Natural killer cell (primary cell): ENCODE measurements at regions not wholly inside any gene's neighbourhood (a gene's known extent, or its start where the extent isn't known, plus 50 kb on each side); places are given as distances from the start of the nearest gene placed in this dataset.

ENCODE experiments used
- ATAC-seq, 3 donors: fragments of 150-1000 bp in 2 of 3; fragments of 200-7000 bp in 1 of 3; cut with Tn5 transposase; 1 replicate in 1 of 3; 2 replicates in 2 of 3; pipeline ENCODE4 v1.10.0; 2021; ENCODE audit warnings: mild to moderate bottlenecking in 2 of 3, moderate library complexity in 2 of 3
- DNase-seq, 2 donors: peaks; one replicate each; pipeline versions ENCODE4 v3.0.0 to v3.0.0-alpha.2; 2013 to 2021; ENCODE audit warnings: mixed read lengths in 1 of 2
- H3K27ac ChIP-seq: one replicate; pipeline ENCODE4 v1.5.1; 2013; ENCODE audit warnings: mild to moderate bottlenecking, low read length
- H3K27me3 ChIP-seq: one replicate; pipeline ENCODE4 v1.6.1; 2013; ENCODE audit warnings: low read length; ENCODE audit not compliant: control insufficient read depth, insufficient read depth
- H3K36me3 ChIP-seq: one replicate; pipeline ENCODE4 v1.6.1; 2013; ENCODE audit warnings: low read length; ENCODE audit not compliant: control insufficient read depth, insufficient read depth
- H3K4me1 ChIP-seq: one replicate; pipeline ENCODE4 v1.6.1; 2013; ENCODE audit warnings: low read length; ENCODE audit not compliant: control insufficient read depth, insufficient read depth
- H3K4me3 ChIP-seq: one replicate; pipeline ENCODE4 v1.5.1; 2013; ENCODE audit warnings: low read length
- H3K9me3 ChIP-seq: one replicate; pipeline ENCODE4 v1.6.1; 2013; ENCODE audit warnings: low read length; ENCODE audit not compliant: control insufficient read depth, insufficient read depth
- H3K27ac Mint-ChIP-seq, 2 donors: one replicate each; pipeline ENCODE4 v1.8.0; 2022; ENCODE audit warnings: mild to moderate bottlenecking in 2 of 2, mixed read lengths in 2 of 2, moderate library complexity in 1 of 2
- H3K27me3 Mint-ChIP-seq, 2 donors: one replicate each; pipeline ENCODE4 v1.8.0; 2022; ENCODE audit warnings: low read depth in 2 of 2, mixed read lengths in 2 of 2
- H3K36me3 Mint-ChIP-seq: one replicate; pipeline ENCODE4 v1.8.0; 2022; ENCODE audit warnings: mixed read lengths
- H3K4me1 Mint-ChIP-seq, 2 donors: one replicate each; pipeline ENCODE4 v1.8.0; 2022; ENCODE audit warnings: mixed read lengths in 2 of 2
- H3K4me3 Mint-ChIP-seq: one replicate; pipeline ENCODE4 v1.8.0; 2022; ENCODE audit warnings: mild to moderate bottlenecking, moderate library complexity, mixed read lengths
- H3K9me3 Mint-ChIP-seq, 2 donors: one replicate each; pipeline ENCODE4 v1.8.0; 2022; ENCODE audit warnings: mixed read lengths in 2 of 2
- WGBS: methylation state at CpG from one replicate; pipeline ENCODE4 v1.1.7; 2013; ENCODE audit warnings: missing lambda C conversion rate; ENCODE audit not compliant: insufficient coverage; 5-methylcytosine and 5-hydroxymethylcytosine counted together
- intact Hi-C: fragments of 100-400 bp; cut with micrococcal nuclease; formaldehyde crosslinking; loops from one replicate; pipeline ENCODE4 v1.14.2; 2022
- TF ChIP-seq, protein P1 (sequence below): fragments of 200-600 bp; IDR thresholded peaks from one replicate; pipeline ENCODE4 v1.8.0; 2022; ENCODE audit warnings: antibody characterized with exemption

DNA sequence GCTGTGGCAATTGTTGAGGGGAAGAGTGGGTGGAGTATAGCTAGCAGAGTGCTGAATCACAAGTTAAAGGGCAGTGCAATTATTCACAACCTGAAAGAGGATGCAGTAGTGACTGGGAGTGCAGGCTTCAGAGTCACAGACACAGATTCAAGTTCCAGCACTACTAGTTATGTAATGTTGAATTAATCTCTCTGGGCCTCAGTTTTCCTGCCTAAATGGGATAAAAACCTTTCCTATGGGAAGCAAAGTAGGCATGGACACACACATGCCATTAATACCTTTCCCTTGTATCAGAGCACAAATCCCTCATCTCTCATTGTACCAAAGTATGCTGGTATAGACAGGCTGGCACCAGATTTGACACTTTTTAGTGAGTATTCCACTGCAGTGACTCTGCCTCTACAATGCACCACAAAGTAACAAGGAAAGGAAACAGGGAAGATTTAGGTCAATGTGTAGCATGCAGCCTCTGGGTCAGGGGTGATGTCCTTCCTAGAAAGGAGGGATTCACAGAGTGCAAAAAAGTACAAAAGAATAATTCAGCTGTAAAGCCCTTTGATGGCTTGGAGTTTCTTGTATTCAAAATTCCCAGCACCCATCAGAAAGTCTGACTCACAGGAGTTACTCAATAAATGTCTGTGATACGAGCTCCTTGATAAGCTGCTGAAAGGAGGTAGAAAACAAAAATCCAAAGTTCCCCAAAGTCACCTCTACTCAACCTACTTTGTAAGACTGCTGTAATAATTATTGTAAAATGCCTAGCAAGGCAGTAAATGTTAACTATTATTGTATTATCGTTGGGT, 507.5 kb upstream of the TGFBR2 start:
- no peak overlapping the region for H3K4me3 Mint-ChIP-seq
- no peaks in the 10 kb centered on the region for H3K9me3 ChIP-seq
- H3K36me3 Mint-ChIP-seq = no peaks in the 10 kb centered on the region
- H3K27ac Mint-ChIP-seq = no peak overlapping the region
- H3K4me1 ChIP-seq = no peaks in the 10 kb centered on the region
- H3K27me3 Mint-ChIP-seq = peaks cover 3 to 19% of the 10 kb centered on the region in 2 donors
- no peaks in the 10 kb centered on the region for H3K27me3 ChIP-seq
- no peak overlapping the region for H3K27ac ChIP-seq
- H3K36me3 ChIP-seq = no peaks in the 10 kb centered on the region
- H3K9me3 Mint-ChIP-seq = no peaks in the 10 kb centered on the region
- WGBS = 86% methylated on average over 1 of the region's 2 CpGs
- no peaks in the 10 kb centered on the region for H3K4me1 Mint-ChIP-seq
- intact Hi-C loops = no loop called here
- no peak for ATAC-seq
- DNase-seq = no peak
- TF ChIP-seq, protein P1, sequence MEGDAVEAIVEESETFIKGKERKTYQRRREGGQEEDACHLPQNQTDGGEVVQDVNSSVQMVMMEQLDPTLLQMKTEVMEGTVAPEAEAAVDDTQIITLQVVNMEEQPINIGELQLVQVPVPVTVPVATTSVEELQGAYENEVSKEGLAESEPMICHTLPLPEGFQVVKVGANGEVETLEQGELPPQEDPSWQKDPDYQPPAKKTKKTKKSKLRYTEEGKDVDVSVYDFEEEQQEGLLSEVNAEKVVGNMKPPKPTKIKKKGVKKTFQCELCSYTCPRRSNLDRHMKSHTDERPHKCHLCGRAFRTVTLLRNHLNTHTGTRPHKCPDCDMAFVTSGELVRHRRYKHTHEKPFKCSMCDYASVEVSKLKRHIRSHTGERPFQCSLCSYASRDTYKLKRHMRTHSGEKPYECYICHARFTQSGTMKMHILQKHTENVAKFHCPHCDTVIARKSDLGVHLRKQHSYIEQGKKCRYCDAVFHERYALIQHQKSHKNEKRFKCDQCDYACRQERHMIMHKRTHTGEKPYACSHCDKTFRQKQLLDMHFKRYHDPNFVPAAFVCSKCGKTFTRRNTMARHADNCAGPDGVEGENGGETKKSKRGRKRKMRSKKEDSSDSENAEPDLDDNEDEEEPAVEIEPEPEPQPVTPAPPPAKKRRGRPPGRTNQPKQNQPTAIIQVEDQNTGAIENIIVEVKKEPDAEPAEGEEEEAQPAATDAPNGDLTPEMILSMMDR = no peak
- no peak overlapping the region for H3K4me3 ChIP-seq

DNA sequence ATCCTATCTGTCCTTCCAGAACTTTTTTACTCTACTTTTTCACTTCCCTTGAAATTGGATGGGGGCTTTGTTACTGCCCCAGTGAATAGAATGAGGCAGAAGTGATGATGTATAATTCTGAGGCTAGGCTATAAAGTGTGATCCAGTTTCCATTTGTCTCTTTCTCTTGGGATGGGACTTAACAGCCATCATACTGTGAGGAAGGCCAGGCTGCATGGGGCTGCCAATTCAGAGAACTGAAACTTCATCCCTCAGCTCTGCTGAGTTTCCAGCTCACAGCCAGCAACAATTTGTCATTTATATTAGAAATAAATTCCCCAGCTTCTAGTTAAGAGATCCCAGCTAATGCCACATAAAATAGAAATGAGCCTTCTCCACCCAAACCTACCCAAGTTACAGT, 504.0 kb upstream of the TGFBR2 start:
- Mint-ChIP-seq H3K4me1 (no peaks in the 10 kb centered on the region), H3K36me3 (no peaks in the 10 kb centered on the region), H3K27me3 (peaks cover 6 to 13% of the 10 kb centered on the region in 2 donors), H3K9me3 (no peaks in the 10 kb centered on the region), H3K4me3 (no peak overlapping the region), H3K27ac (no peak overlapping the region)
- H3K27ac ChIP-seq = no peak overlapping the region
- H3K4me1 ChIP-seq = no peaks in the 10 kb centered on the region
- H3K4me3 ChIP-seq = no peak overlapping the region
- DNase-seq = no peak
- intact Hi-C loops = no loop called here
- ATAC-seq = no peak
- H3K9me3 ChIP-seq = no peaks in the 10 kb centered on the region
- no peaks in the 10 kb centered on the region for H3K27me3 ChIP-seq
- H3K36me3 ChIP-seq = no peaks in the 10 kb centered on the region
- TF ChIP-seq, protein P1 = no peak

DNA sequence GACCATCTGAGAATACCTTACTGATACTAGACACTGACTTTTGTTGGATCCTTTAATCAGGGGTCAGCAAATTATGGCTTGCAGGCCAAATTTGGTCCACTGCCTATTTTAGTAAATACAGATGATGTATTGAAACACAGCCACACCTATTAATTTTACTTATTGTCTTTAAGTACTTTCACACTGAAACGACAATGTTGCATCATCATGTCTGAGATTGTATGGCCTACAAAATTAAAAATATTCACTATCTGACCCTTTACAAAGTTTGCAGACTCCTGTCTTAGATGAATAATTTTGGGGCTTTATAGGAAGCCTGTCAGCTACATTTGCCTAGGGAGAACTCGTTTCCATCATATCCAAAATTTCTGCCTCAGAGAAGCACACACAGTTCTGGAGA, 503.2 kb upstream of the TGFBR2 start:
- H3K4me1 ChIP-seq = no peaks in the 10 kb centered on the region
- Mint-ChIP-seq H3K4me3 (no peak overlapping the region), H3K36me3 (no peaks in the 10 kb centered on the region), H3K27me3 (peaks cover 6 to 13% of the 10 kb centered on the region in 2 donors), H3K27ac (no peak overlapping the region), H3K9me3 (no peaks in the 10 kb centered on the region), H3K4me1 (no peaks in the 10 kb centered on the region)
- intact Hi-C loops = no loop called here
- H3K27ac ChIP-seq = no peak overlapping the region
- H3K36me3 ChIP-seq = no peaks in the 10 kb centered on the region
- 100% methylated on average over 1 of the region's 2 CpGs for WGBS
- ATAC-seq = no peak
- TF ChIP-seq, protein P1 = no peak
- H3K4me3 ChIP-seq = no peak overlapping the region
- no peaks in the 10 kb centered on the region for H3K27me3 ChIP-seq
- DNase-seq = no peak
- H3K9me3 ChIP-seq = no peaks in the 10 kb centered on the region

DNA sequence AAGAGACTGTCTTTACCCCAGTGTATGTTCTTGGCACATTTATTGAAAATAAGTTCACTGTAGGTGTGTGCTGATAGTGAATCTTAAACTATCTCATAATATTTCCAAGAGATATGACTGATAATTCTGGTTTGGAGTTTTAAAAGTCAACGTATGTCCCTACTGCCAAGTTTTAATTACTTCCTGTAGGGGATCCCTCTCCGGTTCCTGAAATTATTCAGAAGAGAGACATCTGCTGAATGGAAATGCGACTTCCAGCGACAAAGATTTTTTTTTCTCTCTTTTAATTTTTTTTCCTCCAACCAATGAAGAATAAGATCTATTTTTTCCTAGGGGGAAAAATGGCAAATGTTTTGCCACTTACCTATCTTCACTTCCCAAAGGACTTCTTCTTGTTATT, 498.9 kb upstream of the TGFBR2 start:
- TF ChIP-seq, protein P1 = no peak
- DNase-seq (no peak), ATAC-seq (no peak)
- Histone ChIP-seq H3K36me3 (no peaks in the 10 kb centered on the region), H3K4me1 (no peaks in the 10 kb centered on the region), H3K27ac (no peak overlapping the region), H3K9me3 (no peaks in the 10 kb centered on the region), H3K27me3 (no peaks in the 10 kb centered on the region), H3K4me3 (no peak overlapping the region)
- intact Hi-C loops = no loop called here
- H3K4me3 Mint-ChIP-seq = no peak overlapping the region
- WGBS = 67% methylated on average over 1 of the region's 4 CpGs
- H3K27ac Mint-ChIP-seq = no peak overlapping the region
- H3K27me3 Mint-ChIP-seq = peaks cover 10 to 14% of the 10 kb centered on the region in 2 donors
- H3K36me3 Mint-ChIP-seq = no peaks in the 10 kb centered on the region
- H3K9me3 Mint-ChIP-seq = no peaks in the 10 kb centered on the region
- no peaks in the 10 kb centered on the region for H3K4me1 Mint-ChIP-seq
